ENCODE measurements at regions not wholly inside any gene's neighbourhood (a gene's known extent, or its start where the extent isn't known, plus 50 kb on each side); places are given as distances from the start of the nearest gene placed in this dataset.
A peak's percentile ranks its signal among the peaks of the same experiment; 100 is the strongest.
"Not testable (repeated sequence)": the region's sequence is repeated elsewhere in the genome, so short reads cannot be mapped to it uniquely, and the experiment has no call there.

DNA sequence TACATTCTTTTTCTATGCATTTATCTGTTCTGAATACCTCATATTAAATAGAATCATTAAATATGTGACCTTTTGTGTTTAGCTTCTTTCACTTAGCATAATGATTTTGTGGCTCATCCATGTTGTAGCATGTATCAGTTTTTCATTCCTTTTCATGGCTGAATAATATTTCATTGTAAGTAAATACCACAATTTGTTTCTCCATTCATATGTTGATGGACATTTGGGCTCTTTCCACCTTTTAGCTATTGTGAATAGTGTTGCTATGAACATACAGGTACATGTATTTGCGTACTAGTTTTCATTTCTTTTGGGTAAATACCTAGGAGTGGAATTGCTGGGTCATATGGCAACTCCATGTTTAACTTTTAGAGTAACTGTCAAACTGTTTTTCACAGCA, 85.1 kb downstream of the GNL3L start:
- no peak for DNase-seq (ENCODE audit: low read depth)

DNA sequence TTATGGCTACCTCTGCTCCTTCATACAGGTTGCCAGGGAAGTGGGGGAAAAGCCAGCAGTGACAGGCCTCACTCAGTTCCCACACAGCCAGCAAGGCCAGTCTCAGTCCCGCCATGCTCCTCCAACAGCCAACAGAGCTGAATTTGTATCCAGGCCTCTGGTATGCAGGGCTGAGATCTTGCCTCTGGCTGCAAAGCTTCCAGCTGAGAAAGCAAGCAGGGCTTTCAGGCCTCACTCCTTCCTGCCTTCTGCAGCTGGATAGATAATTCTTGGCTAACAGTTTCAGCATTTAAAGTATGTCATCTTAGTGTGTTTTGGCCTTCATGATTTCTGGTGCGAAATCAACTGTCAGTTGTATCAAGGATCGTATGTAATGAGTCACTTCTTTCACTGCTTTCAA, 103.6 kb downstream of the GNL3L start:
- no peak for DNase-seq (ENCODE audit: low read depth)

DNA sequence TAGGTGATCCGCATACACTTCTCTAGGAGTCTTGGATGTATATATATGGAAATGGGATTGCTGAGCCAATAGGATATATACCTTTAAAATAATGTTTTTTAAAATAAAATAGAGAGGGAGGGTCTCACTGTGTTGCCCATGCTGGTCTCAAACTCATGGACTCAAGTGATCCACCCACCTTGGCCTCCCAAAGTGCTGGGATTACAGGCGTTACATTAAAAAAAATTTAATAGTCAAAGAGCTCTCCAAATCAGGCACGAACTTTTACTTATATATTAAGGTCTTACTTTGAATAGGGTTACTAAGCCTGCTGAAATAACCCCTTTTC, 109.0 kb downstream of the GNL3L start:
- no peak for DNase-seq (ENCODE audit: low read depth)

DNA sequence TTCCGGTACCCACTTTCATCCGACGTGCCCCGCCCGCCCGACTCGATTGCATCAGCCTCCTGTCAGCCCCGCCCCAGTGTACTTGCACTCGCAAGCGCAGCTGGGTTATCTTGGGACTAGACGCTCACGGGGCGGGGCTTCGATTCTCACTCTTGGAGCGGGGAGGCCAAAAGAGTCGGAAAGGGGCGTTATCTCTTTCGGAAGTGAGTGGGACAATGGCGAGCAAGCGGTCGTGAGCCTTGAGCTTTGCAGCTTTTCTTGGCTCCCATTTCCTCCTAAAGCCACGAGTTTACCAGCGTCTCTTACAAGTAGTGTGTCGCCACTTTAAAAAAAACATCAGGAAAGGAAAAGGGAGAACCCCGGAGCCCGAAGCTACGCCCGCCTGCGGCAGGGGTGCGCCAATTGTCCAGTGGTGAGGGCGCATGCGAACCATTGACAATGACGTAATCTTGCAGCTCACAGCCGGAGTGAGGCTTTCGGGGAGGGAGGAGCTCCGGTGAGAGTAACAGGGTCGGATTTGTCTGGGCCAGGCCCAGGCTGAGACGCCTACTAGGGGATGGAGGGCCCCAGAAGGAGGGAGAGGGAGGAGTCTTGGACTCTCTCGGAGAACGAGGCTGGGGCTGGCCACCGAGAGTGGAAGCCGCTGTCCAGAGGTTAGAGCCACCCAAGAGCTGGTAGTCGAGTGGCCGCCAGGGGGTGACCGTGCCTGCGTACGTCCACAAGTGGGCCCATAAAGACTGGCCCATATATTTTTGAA, 109.5 kb downstream of the GNL3L start:
- peak; percentile 92 for DNase-seq (ENCODE audit: low read depth)

DNA sequence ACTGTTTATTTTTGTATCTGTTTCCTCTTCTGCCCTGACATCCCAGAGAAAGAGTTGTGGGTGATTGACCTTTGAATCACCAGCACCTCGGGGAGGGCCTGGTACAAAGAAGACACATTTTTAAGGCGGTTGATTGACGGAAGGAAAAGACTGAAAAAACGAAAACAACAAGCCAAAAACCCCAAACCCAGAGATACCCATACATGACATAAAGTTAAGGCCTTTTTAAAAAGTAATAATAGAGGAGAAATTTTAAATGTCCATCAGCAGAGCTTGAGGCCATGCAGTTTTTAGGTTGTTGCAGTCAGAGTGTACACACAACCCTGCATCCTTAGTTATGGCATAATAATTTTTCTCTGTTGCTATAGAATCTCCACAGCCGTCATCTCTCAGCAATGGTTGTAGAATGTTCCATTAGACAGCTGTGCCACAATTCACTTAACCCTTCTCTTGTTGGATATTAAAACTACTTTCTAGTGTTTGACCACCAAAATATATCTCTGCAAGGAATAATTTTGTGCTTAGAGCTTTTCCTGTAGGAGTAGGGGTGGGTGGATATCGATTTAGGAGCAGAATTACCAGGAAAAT, 110.2 kb downstream of the GNL3L start:
- no peak for DNase-seq (ENCODE audit: low read depth)

DNA sequence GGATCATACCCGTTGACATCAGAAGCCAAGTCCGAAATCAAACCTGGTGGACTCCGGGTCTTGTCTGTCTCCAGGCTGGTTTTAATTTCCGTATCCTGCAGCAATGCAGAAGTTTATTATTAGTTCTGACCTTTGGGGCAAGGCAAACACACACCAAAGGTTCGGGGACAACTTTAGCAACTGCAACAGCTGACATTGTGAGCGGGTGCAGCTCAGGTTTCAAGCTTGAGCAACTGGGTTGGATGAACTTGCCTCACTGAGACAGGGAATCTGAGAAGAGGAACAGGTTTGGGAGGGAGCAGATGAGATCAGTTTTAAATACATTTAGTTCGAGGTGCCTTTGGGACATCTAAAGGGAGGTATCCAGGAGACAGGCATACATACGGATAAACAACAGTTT, 110.7 kb downstream of the GNL3L start:
- no peak for DNase-seq (ENCODE audit: low read depth)

DNA sequence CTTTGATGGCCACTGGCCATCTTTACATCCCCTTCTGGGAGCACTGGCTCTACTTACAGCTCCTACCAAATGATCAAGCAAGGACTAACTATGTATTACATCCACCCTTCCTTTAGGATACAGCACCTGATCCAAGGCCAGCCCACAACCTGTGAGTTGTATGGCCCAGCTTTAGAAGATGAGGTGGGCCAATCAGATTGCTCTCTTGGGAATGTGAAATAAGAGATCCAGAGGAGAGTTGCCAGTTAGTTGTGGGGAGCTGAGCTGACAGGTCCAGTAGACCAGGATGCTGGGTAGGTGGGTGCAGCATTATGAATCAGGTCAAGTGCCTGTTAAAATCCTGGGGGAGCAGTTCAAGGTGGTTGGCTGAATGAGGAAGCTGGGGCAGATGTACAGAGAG, 111.5 kb downstream of the GNL3L start:
- no peak for DNase-seq (ENCODE audit: low read depth)

DNA sequence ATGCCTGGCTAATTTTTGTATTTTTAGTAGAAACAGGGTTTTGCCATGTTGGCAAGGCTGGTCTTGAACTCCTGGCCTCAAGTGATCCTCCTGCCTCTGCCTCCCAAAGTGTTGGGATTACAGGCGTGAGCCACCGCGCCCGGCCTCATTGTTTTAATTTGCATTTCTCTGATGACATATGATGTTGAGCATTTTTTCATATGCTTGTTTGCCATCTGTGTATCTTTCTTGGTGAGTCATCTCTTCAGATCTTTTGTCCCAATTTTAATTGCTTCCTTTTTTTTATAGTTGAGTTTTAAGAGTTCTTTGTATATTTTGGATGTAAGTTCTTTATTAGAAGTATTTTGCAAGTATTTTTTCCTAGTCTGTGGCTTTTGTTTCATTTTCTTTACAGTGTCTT, 117.6 kb downstream of the GNL3L start:
- not testable (repeated sequence) for DNase-seq (ENCODE audit: low read depth)

DNA sequence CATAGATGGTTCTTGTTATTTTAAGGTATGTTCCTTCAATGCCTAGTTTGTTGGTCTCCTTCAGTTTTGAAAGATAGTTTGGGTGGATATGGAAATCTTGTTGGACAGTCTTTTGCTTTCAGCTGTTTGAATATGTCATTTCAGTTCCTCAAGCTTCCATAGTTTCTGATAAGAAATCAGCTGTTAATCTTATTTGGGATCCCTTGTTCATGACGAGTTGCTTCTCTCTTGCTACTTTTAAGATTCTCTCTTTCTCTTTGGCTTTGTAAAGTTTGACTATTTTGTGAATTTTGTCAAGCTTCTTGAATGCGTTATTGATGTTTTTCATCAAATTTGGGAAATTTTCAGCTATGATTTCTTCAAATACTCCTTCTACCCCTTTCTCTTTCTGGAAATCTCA, 129.5 kb downstream of the GNL3L start:
- DNase-seq (ENCODE audit: low read depth): no peak

DNA sequence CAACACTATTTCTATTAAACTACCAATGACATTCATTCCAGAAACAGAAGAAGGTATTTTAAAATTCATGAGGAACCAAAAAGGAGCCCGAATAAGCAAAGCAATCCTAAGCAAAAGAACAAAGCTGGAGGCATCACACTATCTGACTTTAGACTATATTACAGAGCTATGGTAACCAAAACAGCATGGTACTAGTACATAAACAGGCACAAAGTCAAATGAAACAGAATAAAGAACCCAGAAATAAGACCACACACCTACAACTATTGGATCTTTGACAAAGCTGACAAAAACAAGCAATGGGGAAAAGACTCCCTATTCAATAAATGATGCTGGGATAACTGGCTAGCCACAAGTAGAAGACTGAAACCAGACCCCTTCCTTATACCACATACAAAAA, 122.3 kb downstream of the ITIH6 start:
- no peak for DNase-seq (ENCODE audit: low read depth)

DNA sequence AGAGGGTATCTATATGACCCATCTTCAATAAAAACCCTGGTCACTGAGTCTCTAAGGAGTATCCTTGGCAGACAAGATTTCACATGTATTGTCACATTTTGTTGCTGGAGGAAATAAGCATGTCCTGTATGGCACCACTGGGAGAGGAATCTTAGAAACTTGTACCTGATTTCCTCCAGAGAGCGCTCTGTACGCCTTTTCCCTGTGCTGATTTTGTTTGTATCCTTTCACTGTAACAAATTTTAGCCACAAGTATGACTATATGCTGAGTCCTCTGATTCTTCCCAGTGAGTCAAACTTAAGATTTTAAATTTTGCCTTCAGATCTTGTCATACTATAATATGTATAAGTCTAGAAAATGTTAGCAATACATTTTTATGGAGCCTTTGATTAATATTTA, 102.8 kb downstream of the ITIH6 start:
- no peak for DNase-seq (ENCODE audit: low read depth)

DNA sequence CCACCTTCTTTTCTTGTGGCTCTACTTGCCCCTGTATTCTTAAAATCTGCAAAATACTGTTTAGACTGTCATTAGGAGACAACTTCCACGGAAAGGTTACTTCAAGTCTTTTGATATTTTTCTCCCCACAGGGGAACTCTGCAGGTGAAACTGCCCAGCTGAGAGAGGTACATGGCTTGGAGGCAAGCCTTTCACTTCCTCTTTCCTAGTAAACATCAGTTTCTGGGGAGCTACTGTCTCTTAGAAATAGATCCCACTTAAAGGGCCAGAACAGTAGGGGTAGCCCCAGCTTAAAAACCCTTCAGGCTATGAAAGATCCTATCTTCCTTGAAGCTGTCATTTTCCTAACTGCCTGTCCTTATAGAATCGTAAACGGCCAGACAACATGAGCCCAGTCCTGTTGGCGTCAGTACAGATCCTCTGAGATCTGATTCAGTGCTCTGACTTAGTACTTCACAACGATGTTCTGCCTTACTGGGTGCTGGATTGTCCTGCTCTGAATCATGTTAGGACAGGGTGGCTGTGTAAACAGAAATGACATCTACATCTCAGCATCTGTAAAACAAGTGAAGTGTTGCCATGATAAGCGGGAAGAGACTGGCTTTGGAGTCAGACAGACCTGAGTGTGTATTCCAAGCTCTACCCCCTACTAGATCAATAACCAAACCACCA, 102.1 kb downstream of the ITIH6 start:
- DNase-seq (ENCODE audit: low read depth): no peak

Measured in renal cortical epithelial cell (primary cell).